OCI-LY1 (cell line): ENCODE measurements at regions not wholly inside any gene's neighbourhood (a gene's known extent, or its start where the extent isn't known, plus 50 kb on each side); places are given as distances from the start of the nearest gene placed in this dataset.

Source experiments
- H2AFZ ChIP-seq: fragments of 200-600 bp; sonication (generic), shearing (Covaris generic); 2 replicates; pipeline ENCODE4 v1.6.0; 2014; ENCODE audit warnings: antibody characterized with exemption, mild to moderate bottlenecking, low read length
- H3F3A ChIP-seq: fragments of 200-600 bp; sonication (generic), shearing (Covaris generic); 2 replicates; pipeline ENCODE4 v1.6.0; 2014; ENCODE audit warnings: mild to moderate bottlenecking, antibody characterized with exemption, low read length, moderate library complexity; ENCODE audit not compliant: insufficient read depth
- H3K27ac ChIP-seq: fragments of 200-600 bp; sonication (generic); 2 replicates; pipeline ENCODE4 v1.5.1; 2014; ENCODE audit warnings: low read length, mixed run types, mild to moderate bottlenecking, low read depth; ENCODE audit not compliant: poor library complexity, severe bottlenecking
- H3K27me3 ChIP-seq: fragments of 200-600 bp; sonication (generic); 2 replicates; pipeline ENCODE4 v1.6.0; 2014; ENCODE audit warnings: antibody characterized with exemption, mild to moderate bottlenecking, low read length, moderate library complexity; ENCODE audit not compliant: insufficient read depth
- H3K36me3 ChIP-seq: fragments of 200-600 bp; sonication (generic); 2 replicates; pipeline ENCODE4 v1.6.1; 2014; ENCODE audit warnings: mild to moderate bottlenecking, antibody characterized with exemption, low read length, moderate library complexity, mixed read lengths; ENCODE audit not compliant: insufficient read depth
- H3K4me1 ChIP-seq: fragments of 200-600 bp; sonication (generic); 2 replicates; pipeline ENCODE4 v1.5.1; 2014; ENCODE audit warnings: mild to moderate bottlenecking, low read length, moderate library complexity; ENCODE audit not compliant: insufficient read depth, severe bottlenecking
- H3K4me2 ChIP-seq: fragments of 200-600 bp; sonication (generic), shearing (Covaris generic); 2 replicates; pipeline ENCODE4 v1.6.1; 2014; ENCODE audit warnings: low read length
- H3K4me3 ChIP-seq: fragments of 200-600 bp; sonication (generic); 2 replicates; pipeline ENCODE4 v1.5.1; 2014; ENCODE audit warnings: low read length, low read depth, mild to moderate bottlenecking, mixed read lengths; ENCODE audit not compliant: poor library complexity, severe bottlenecking
- H3K79me2 ChIP-seq: fragments of 200-600 bp; shearing (Covaris generic); 2 replicates; pipeline ENCODE4 v1.6.1; 2016; ENCODE audit warnings: mixed run types, low read length, mixed read lengths; ENCODE audit not compliant: insufficient read depth
- H3K9ac ChIP-seq: fragments of 200-600 bp; sonication (generic), shearing (Covaris generic); 2 replicates; pipeline ENCODE4 v1.6.1; 2014; ENCODE audit warnings: mild to moderate bottlenecking, low read length, mixed read lengths
- H3K9me2 ChIP-seq: fragments of 200-600 bp; sonication (generic), shearing (Covaris generic); 2 replicates; pipeline ENCODE4 v1.6.1; 2014; ENCODE audit warnings: low read depth, mild to moderate bottlenecking, low read length, mixed read lengths
- H3K9me3 ChIP-seq: fragments of 200-600 bp; shearing (Covaris generic); 2 replicates; pipeline ENCODE4 v1.6.1; 2014; ENCODE audit warnings: low read length, mixed read lengths
- H4K20me1 ChIP-seq: fragments of 200-600 bp; sonication (generic), shearing (Covaris generic); 2 replicates; pipeline ENCODE4 v1.6.0; 2016; ENCODE audit warnings: mild to moderate bottlenecking, low read length; ENCODE audit not compliant: insufficient read depth
- EZH2 ChIP-seq: fragments of 200-600 bp; sonication (generic), shearing (Covaris generic); IDR thresholded peaks from 2 replicates; pipeline ENCODE4 v1.8.0; 2017; ENCODE audit warnings: borderline replicate concordance, mixed run types, mild to moderate bottlenecking, antibody characterized with exemption, low read length, moderate library complexity, mixed read lengths
- TF ChIP-seq, protein P1 (sequence below): fragments of 200-600 bp; sonication (generic), shearing (Covaris generic); IDR thresholded peaks from 2 replicates; pipeline ENCODE4 v1.5.1; 2017; ENCODE audit warnings: mild to moderate bottlenecking, antibody characterized with exemption, low read length, moderate library complexity, mixed read lengths

DNA sequence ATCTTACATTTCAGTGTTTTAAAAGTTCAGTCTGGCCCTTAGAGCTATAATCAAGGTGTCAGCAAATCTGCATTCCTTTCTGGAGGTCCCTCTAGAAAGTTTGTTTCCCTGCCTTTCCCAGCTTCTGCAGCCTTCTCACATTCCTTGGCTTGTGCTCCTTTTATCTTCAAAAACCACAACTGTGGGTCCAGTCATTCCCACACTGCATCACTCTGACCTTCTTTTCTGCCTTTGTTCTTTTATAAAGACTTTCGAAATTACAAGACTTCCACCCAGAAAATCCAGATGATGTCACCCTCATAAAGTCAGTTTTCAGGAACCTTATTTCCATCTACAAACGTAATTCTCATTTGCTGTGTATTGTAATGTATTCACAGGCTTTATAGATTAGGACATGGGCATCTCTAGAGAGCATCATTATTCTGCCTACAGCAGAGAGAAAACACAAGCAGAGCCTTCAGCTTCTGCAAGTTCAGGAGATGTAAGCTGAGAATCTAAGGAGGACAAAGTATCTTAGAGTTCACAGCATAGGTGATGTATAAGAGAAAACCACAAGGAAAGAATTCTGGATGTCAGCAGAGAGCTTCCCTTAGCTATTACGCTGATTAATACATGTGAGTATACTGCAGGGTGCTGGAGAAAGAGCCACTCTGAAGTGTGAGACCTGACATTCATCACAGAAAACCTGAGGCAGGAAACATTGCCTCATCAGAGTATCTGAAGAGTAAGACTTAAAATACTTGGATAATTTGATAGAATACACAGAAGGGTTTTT is 1100.2 kb downstream of the CBLN2 start:
- Histone ChIP-seq H3K4me1 (no peaks in the 10 kb centered on the region), H3K4me3 (no peak overlapping the region), H3K9me3 (no peaks in the 10 kb centered on the region), H3F3A (no peaks in the 10 kb centered on the region), H3K4me2 (no peak overlapping the region), H3K79me2 (no peaks in the 10 kb centered on the region), H4K20me1 (no peaks in the 10 kb centered on the region), H3K9me2 (no peaks in the 10 kb centered on the region), H3K36me3 (no peaks in the 10 kb centered on the region), H2AFZ (no peak overlapping the region), H3K27ac (no peak overlapping the region), H3K9ac (no peak overlapping the region), H3K27me3 (no peaks in the 10 kb centered on the region)
- no peak for TF ChIP-seq EZH2
- TF ChIP-seq, protein P1, sequence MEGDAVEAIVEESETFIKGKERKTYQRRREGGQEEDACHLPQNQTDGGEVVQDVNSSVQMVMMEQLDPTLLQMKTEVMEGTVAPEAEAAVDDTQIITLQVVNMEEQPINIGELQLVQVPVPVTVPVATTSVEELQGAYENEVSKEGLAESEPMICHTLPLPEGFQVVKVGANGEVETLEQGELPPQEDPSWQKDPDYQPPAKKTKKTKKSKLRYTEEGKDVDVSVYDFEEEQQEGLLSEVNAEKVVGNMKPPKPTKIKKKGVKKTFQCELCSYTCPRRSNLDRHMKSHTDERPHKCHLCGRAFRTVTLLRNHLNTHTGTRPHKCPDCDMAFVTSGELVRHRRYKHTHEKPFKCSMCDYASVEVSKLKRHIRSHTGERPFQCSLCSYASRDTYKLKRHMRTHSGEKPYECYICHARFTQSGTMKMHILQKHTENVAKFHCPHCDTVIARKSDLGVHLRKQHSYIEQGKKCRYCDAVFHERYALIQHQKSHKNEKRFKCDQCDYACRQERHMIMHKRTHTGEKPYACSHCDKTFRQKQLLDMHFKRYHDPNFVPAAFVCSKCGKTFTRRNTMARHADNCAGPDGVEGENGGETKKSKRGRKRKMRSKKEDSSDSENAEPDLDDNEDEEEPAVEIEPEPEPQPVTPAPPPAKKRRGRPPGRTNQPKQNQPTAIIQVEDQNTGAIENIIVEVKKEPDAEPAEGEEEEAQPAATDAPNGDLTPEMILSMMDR = no peak

- Histone ChIP-seq H4K20me1 (no peaks in the 10 kb centered on the region), H3K9me2 (no peaks in the 10 kb centered on the region), H3K79me2 (no peaks in the 10 kb centered on the region), H3K27ac (no peak overlapping the region), H3K9me3 (no peaks in the 10 kb centered on the region), H3F3A (no peaks in the 10 kb centered on the region), H2AFZ (no peak overlapping the region), H3K27me3 (no peaks in the 10 kb centered on the region), H3K9ac (no peak overlapping the region), H3K4me1 (no peaks in the 10 kb centered on the region), H3K4me3 (no peak overlapping the region), H3K36me3 (no peaks in the 10 kb centered on the region), H3K4me2 (no peak overlapping the region)
- TF ChIP-seq, protein P1 = no peak
- no peak for TF ChIP-seq EZH2
Observed at GRCh38 chr18:71442731-71443141, 1101.4 kb downstream of the CBLN2 start.

GRCh38 chr18:71441156-71441555 is 1103.0 kb downstream of the CBLN2 start:
- H3K9me2 ChIP-seq = no peaks in the 10 kb centered on the region
- H3K36me3 ChIP-seq = no peaks in the 10 kb centered on the region
- H3K9me3 ChIP-seq = no peaks in the 10 kb centered on the region
- H3F3A ChIP-seq = no peaks in the 10 kb centered on the region
- H3K79me2 ChIP-seq = no peaks in the 10 kb centered on the region
- H3K9ac ChIP-seq = no peak overlapping the region
- no peaks in the 10 kb centered on the region for H3K27me3 ChIP-seq
- no peak overlapping the region for H2AFZ ChIP-seq
- no peaks in the 10 kb centered on the region for H3K4me1 ChIP-seq
- no peak overlapping the region for H3K27ac ChIP-seq
- H3K4me3 ChIP-seq = no peak overlapping the region
- TF ChIP-seq, protein P1 = no peak
- TF ChIP-seq EZH2 = no peak
- no peaks in the 10 kb centered on the region for H4K20me1 ChIP-seq
- no peak overlapping the region for H3K4me2 ChIP-seq
